Panc1 (cell line): ENCODE measurements at regions not wholly inside any gene's neighbourhood (a gene's known extent, or its start where the extent isn't known, plus 50 kb on each side); places are given as distances from the start of the nearest gene placed in this dataset.

ENCODE experiments used
- CTCF ChIP-seq: fragments of 450-650 bp; IDR thresholded peaks from 2 replicates; pipeline ENCODE4 v1.5.1; 2017; ENCODE audit warnings: mild to moderate bottlenecking
- POLR2AphosphoS5 ChIP-seq: IDR thresholded peaks from 2 replicates; pipeline ENCODE4 v1.6.1; 2012; ENCODE audit warnings: mild to moderate bottlenecking, low read depth, low read length, moderate library complexity
- REST ChIP-seq, 2 experiments: IDR thresholded peaks; 2 replicates each; pipeline ENCODE4 v1.6.1; 2011 to 2012; ENCODE audit warnings: low read depth in 2 of 2, control low read depth in 1 of 2, low read length in 1 of 2, mild to moderate bottlenecking in 1 of 2, moderate library complexity in 1 of 2; ENCODE audit not compliant: insufficient read depth in 1 of 2
- SIN3A ChIP-seq: IDR thresholded peaks from 2 replicates; pipeline ENCODE4 v1.6.1; 2012; ENCODE audit warnings: low read depth, mild to moderate bottlenecking, low read length, moderate library complexity, borderline replicate concordance; ENCODE audit not compliant: insufficient read depth
- TCF7L2 ChIP-seq: IDR thresholded peaks from 2 replicates; pipeline ENCODE4 v1.6.1; 2011; ENCODE audit warnings: mild to moderate bottlenecking, low read depth, low read length, inconsistent platforms

- TF ChIP-seq CTCF, result no peak
- TF ChIP-seq REST (IDR thresholded peaks at IDR 0.05; ENCODE audit: insufficient read depth in 1 of 2, low read depth in 2 of 2, low read length in 1 of 2), result no peak
- no peak for TF ChIP-seq POLR2AphosphoS5
- TF ChIP-seq TCF7L2, result no peak
- no peak for TF ChIP-seq SIN3A
Observed at GRCh38 chr20:58016779-58017178, 211.7 kb downstream of the ANKRD60 start.
